ENCODE measurements at regions not wholly inside any gene's neighbourhood (a gene's known extent, or its start where the extent isn't known, plus 50 kb on each side); places are given as distances from the start of the nearest gene placed in this dataset.

DNA sequence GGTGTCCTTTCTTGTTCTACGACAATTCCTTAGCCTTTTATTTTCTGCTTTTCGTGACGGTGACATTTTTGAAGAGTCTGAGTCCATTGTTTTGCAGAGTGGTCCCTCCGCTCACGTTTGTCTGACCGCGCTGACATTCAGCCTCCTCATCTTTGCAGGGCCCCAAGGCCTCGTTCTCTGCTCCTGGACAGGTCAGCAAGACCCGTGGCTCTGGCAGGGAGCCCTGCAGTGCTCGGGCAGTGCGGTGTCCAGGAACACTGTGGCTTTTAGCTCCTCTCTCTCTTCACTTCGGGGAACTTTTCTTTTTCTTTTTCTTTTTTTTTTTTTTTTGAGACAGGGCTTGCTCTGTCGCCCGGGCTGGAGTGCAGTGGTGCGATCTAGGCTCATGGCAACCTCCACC lies 142.5 kb downstream of the DNAJB6 start:
- TF ChIP-seq HDGF (IDR thresholded peaks at IDR 0.05; ENCODE audit: borderline replicate concordance): no peak
- no peak for TF ChIP-seq SUZ12 (IDR thresholded peaks at IDR 0.05)
- TF ChIP-seq ELF4 (IDR thresholded peaks at IDR 0.05): no peak
- TF ChIP-seq CTBP1 (IDR thresholded peaks at IDR 0.05; ENCODE audit: borderline replicate concordance): no peak
- TF ChIP-seq LEF1 (IDR thresholded peaks at IDR 0.05; ENCODE audit: borderline replicate concordance): no peak
- TF ChIP-seq SP1 (IDR thresholded peaks at IDR 0.05): no peak
- TF ChIP-seq BHLHE40 (IDR thresholded peaks at IDR 0.05; ENCODE audit: borderline replicate concordance): no peak
- no peak for TF ChIP-seq FOXA1 (IDR thresholded peaks at IDR 0.05)
- TF ChIP-seq L3MBTL2 (conservative IDR thresholded peaks at IDR 0.05): no peak
- TF ChIP-seq TARDBP (IDR thresholded peaks at IDR 0.05): no peak
- no peak for TF ChIP-seq NFRKB (IDR thresholded peaks at IDR 0.05)
- TF ChIP-seq FOXM1 (IDR thresholded peaks at IDR 0.05; ENCODE audit: borderline replicate concordance): no peak
- no peak for TF ChIP-seq ARNT (IDR thresholded peaks at IDR 0.05)
